ENCODE measurements at regions not wholly inside any gene's neighbourhood (a gene's known extent, or its start where the extent isn't known, plus 50 kb on each side); places are given as distances from the start of the nearest gene placed in this dataset.
"Not testable (repeated sequence)": the region's sequence is repeated elsewhere in the genome, so short reads cannot be mapped to it uniquely, and the experiment has no call there.

DNA sequence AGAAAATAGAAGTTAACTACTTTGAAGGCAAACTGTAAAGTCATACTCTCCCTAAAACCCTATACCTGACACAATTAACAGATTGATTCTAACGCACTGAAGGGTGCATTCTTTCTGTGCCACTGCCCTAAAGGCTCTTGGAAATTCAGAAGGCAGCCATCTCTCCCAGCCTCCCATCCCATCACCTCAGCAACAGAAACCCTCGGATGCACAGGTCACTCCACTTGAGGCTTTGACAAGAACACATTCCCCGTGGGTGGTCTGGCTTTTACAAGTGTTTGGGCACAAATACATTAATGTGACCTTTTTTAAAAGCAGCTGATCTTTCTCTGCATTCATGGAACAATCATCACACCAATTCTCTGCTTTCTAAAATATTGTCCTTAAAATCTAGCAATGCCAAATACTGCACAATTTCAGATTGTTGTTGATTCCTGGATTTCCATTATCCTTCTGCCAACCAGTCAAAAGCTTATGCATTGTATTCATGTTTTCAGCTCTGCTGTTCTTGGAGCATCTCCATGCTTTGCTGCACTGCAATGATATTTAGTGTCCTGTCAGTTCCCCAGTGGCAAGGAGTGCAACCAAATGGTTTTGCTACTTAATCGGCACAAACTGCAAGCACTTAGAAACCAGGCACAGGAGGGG is 175.6 kb downstream of the TMEM161B start:
- no peak for DNase-seq (ENCODE audit: low read depth in 2 of 2)

DNA sequence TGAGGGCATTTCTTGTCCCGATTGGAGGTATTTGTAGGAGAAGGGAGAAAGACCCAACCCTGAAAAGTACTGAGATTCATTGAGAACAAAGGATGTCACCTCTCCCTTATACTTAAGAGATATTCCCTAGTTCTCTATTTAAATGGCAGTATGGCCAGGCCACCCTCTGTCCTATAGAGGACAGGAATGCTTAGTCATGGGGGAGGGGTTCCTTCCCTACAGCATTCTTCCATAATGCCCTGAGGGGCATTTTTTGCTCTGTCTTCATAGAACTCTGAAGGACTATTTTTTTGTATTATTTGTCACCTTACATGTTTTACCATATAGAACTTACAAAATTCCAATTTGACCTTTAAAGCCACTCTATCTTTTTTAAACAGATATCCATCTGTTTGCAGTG is 176.3 kb downstream of the TMEM161B start:
- DNase-seq (ENCODE audit: low read depth in 2 of 2), result no peak

DNA sequence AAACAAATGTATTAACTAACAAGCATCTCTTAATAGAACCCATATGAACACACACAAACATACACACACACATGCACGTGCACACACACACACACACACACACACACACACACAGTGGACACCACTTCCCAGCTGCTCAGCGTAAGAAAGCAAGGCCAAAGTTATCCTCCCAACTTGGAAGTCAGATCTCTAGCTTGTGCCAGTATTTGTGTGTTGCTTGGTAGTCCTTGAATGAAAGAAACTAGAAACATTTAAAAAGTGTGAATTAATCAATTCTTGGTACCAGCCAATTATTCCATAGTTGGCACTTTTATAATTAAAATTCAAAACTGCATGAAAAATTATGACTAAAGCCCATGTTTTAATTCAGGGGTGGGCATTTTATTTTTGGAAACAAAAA is 178.1 kb downstream of the TMEM161B start:
- DNase-seq (ENCODE audit: low read depth in 2 of 2), result no peak

DNA sequence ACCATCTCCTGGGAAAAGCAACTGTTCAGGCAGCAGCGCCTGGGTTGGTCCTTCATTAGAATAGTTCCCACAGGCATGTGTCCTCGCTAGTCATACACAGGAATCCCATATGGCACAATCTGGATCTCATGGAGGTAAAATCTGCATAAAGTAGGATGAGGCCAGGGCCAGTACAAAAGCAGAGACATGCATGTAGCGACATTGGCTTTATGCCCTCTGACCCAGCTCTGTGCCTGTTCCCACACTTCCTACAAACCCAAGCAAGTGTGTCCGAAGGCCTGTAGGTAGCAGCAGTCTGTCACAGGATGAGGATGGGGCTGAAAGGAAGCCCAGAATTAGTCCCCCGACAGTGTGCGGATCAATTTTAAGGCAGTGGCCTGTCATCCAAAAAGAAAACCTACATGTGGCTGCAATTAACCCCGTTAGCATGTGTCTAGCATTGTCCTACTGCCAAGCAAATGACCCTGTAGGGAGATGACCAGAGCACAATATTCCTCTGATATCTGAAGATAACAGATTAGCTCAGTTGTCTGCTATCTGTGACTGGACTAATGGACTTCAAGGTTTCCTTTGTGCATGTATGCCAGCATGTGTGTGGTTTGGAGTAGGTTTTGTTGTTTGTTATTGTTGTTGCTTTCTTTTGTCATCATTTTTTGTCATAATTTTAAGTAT is 178.8 kb downstream of the TMEM161B start:
- DNase-seq (ENCODE audit: low read depth in 2 of 2), result no peak

DNA sequence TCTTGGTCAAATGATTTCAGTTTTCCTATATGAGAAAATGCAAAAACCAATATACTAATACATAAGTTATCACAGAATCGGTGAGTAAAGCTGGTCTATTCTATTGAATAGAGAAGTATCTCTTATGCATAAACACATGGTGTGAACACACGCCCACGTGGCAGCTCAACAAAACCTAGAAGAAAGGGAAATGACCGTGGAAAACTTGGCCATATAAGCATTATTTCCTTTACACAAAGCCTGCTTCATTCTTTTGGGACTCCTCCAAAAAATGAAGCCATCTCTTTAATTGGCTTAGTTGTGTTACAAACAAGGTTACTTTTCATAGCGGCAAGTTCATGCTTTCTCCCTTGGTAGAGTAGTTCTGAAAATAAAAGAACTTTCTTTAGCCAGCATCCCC is 183.2 kb downstream of the TMEM161B start:
- DNase-seq (ENCODE audit: low read depth in 2 of 2), result no peak

DNA sequence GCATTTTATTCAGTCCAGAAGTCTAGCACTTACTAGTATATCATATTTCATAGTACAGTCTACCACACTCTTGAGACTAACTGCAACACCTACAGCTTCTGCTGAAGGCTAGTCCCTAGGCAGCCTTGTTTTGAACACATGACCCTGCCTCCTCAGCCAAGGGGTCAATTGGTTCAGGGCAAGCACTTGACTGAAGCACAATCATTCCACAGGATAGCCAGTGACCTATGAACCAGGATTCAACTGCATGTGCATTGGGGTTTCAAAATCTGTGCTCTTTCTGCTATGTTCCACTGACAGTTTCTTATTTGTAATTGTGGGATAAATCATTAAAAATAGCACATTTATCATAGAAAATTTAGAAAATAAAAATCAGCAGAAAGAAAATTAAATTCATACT is 186.8 kb downstream of the TMEM161B start:
- DNase-seq (ENCODE audit: low read depth in 2 of 2), result no peak

DNA sequence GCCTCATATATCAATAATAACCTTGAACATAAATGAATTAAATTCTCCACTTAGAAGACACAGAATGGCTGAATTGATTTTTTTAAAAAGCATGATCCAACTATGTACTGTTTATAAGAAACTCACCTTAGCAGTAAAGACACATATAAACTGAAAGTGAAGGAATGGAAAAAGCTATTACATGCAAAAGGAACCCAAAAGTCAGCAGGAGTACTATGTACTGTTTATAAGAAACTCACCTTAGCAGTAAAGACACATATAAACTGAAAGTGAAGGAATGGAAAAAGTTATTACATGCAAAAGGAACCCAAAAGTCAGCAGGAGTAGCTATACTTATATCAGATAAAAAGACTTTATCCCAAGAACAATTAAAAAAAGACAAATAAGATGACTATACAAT is 204.8 kb downstream of the TMEM161B start:
- no peak for DNase-seq (ENCODE audit: low read depth in 2 of 2)

DNA sequence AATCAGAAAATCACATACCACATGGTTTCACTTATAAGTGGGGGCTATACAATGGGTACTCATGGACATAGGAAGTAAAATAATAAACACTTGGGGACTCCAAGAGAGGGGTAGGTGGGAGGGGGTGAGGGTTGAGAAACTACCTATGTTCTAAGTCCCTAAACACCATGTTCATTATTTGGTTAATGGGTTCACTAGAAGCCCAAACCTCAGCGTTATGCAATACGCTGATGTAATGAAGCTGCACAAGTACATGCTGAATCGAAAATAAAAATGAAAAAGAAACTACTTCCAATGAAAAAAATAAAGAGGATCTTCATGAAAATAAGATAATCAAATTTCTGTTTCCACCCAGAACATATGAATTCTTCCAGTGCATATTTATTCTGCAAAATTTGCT is 208.5 kb downstream of the TMEM161B start:
- DNase-seq (ENCODE audit: low read depth in 2 of 2), result no peak

DNA sequence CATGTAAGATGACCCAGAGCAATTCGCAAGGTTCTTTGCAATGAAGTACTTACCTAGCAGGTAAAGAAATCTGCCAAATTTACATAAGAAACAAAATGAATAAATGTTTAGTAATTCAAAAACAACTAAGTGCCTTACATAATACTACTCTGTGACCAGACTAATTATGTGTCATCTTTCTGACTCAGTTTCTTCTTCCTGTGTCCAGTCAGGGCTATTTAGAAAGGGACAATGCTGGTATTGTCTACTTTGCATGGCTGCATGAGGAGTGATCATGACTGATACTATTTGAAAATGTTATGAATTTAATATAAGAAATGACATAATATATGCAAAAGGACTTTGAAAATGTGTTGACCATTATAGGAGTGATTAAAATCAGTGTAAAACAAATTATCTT is 210.0 kb downstream of the TMEM161B start:
- DNase-seq (ENCODE audit: low read depth in 2 of 2), result no peak

DNA sequence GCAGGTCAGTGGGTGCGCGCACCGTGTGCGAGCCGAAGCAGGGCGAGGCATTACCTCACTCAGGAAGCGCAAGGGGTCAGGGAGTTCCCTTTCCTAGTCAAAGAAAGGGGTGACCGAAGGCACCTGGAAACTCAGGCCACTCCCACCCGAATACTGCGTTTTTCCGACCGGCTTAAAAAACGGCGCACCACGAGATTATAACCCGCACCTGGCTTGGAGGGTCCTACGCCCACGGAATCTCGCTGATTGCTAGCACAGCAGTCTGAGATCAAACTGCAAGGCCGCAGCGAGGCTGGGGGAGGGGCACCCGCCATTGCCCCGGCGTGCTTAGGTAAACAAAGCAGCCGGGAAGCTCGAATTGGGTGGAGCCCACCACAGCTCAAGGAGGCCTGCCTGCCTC is 216.2 kb downstream of the TMEM161B start:
- DNase-seq (ENCODE audit: low read depth in 2 of 2), result not testable (repeated sequence)

DNA sequence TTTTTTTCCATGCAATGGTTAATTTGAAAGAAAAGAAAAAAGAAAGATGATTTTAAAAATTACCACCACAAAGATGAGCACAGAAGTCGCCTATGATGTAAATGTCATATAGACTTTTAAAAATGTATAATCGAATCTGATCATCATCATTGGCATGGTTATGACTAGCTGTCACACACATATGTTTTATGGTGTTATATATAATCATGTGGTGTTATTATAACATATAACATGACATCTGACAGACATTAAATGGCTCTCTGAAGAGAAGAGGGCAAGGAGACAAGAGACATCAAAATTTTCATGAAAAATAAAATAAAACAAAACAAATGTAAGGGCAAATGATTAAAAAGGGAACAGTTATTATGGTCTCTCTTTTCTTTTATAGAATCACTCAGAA is 217.5 kb downstream of the TMEM161B start:
- no peak for DNase-seq (ENCODE audit: low read depth in 2 of 2)

DNA sequence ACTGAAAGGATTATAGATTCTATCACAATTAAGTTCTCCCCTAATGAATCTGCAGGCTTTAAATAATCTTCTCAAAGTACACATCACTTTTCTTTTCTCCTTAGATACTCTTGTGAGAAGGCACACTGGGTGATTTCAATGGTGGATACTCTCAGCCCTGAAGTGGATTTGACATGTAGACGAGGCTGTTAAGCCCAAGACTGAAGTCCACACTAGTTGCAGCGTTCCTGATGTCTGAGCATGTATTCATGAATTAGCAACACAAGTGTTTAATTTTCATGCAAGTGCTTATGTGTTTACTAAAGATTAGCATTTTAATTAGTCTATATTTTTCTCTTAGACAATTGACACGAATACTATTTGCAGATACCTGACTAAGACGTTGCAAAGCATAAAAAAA is 218.9 kb downstream of the TMEM161B start:
- DNase-seq (ENCODE audit: low read depth in 2 of 2), result no peak

DNA sequence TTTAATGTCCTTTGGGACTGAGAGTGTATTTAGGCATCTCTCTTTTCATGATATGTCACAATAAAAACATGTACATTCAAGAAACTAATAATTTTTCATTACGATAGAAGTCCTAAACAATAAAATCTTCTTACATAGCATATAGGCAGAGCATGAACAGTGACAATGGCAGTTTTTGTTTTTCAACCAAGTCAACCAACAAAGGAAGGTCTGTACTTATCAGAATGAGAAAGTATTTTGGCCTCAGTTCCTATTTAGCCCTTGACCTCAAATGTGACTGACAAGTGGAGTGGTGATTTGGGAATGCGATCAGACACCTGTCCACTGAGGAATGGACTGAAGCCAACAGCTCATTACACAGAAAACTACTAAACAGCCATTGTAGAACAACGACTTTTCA is 219.5 kb downstream of the TMEM161B start:
- DNase-seq (ENCODE audit: low read depth in 2 of 2), result no peak

DNA sequence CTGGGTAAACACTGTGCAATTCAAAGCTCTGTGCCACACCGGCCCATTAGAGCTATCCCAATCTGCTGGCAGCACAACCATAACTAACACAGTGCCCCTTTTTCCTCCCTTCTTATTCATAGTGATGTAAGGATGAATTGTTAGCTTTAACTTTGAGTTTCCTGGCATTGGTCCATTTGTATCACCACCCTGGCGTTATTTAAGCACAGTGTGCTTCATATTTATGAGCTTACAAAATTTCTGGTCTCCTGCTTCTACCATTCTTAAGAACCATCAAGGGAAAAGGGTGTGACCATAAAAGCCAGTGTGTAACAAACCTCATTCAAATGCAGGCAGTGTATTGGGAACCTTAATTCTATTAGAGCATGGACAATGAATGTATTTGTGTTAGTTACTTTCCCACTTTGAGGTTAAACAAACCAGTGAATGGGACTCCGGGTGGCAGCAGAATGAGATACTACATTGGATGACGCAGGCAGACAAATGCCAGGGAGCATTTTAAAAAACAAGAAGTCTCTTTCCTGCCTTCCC is 222.6 kb downstream of the TMEM161B start:
- DNase-seq (ENCODE audit: low read depth in 2 of 2), result no peak

DNA sequence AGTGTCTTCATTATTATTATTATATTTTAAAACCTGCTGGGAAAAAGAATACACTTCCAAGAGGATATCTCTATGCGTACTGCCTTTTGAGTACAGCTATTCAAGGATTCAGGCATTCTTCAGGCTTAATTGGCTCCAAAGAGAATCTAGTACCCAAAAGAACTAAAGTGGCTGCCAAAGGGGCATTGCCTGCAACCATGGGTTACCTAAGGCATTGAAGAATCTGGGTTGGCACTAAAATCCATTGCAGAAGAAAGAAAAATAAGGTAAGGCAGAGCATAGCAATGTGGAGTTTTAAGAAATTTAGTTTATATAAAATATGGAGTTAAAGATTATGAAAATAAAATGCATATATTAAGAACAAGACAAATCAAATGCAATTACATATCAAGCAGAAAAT is 223.5 kb downstream of the TMEM161B start:
- no peak for DNase-seq (ENCODE audit: low read depth in 2 of 2)

DNA sequence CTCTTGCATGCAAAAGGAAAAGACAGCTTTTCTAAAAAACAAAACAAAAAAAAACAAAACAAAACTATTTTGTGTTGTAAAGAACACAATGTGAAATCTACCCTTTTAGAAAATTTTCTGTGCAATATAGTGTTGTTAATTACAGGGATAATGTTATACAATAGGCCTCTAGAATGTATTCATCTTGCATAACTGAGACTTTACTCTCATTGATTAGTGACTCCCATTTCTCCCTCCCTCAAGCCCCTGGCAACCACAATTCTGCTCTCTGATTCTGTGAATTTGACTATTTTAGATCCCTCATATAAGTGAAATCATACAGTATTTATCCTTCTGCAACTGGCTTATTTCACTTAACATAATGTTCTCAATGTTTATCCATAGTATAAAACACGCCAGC is 234.1 kb downstream of the TMEM161B start:
- no peak for DNase-seq (ENCODE audit: low read depth in 2 of 2)

DNA sequence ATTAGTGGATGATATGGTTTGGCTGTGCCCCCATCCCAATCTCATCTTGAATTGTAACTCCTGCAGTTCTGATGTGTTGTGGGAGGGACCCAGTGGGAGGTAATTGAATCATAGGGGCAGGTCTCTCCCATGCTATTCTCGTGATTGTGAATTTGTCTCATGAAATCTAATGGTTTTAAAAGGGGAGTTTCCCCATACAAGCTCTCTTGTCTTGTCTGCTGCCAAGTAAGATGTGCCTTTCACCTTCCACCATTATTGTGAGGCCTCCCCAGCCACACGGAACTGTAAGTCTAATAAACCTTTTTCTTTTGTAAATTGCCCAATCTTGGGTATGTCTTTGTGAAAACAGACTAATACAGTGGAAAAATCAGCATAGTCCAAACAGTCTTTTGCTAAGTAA is 235.5 kb downstream of the TMEM161B start:
- no peak for DNase-seq (ENCODE audit: low read depth in 2 of 2)

DNA sequence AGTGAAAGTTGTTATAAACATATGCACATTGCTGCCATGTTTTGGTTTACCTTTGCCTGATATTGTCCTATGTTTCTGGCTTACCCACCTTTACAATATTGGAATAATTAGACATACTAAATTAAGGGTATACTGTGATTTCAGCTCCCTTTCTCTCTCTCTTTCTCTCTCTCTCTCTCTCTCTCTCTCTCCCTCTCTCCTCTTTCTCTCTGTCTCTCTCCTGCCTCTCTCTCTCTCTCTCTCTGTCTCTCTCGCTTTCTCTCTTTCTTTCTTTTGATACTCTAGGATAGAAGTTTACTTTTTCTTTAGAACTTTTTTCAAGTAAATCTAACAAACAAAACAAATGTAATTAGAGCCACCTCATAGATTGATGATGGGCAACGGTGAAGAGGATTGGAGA is 239.6 kb downstream of the TMEM161B start:
- DNase-seq (ENCODE audit: low read depth in 2 of 2), result no peak

DNA sequence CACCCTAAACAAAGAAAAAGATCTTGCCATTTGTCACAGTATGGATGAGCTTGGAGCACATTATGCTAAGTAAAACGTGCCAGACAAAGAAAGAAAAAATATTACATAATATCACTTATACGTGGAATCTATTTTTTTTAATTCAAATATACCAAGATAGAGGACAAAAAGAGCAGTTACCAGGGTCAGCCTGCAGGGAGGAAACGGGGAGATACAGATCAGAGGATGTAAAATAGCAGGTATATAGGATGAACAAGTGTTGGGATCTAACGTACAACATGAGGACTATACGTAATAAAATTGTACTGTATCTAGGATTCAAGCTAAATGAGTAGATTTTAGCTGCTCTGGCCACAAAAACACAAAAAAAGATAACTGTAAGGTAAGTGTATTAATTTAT is 247.5 kb downstream of the TMEM161B start:
- DNase-seq (ENCODE audit: low read depth in 2 of 2), result no peak

DNA sequence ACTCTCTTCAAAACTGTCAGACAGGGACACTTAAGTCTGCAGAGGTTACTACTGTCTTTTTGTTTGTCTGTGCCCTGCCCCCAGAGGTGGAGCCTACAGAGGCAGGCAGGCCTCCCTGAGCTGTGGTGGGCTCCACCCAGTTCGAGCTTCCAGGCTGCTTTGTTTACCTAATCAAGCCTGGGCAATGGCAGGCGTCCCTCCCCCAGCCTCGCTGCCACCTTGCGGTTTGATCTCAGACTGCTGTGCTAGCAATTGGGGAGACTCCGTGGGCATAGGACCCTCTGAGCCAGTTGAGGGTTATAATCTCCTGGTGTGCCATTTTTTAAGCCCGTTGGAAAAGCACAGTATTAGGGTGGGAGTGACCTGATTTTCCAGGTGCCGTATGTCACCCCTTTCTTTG is 253.7 kb downstream of the TMEM161B start:
- DNase-seq (ENCODE audit: low read depth in 2 of 2), result not testable (repeated sequence)

DNA sequence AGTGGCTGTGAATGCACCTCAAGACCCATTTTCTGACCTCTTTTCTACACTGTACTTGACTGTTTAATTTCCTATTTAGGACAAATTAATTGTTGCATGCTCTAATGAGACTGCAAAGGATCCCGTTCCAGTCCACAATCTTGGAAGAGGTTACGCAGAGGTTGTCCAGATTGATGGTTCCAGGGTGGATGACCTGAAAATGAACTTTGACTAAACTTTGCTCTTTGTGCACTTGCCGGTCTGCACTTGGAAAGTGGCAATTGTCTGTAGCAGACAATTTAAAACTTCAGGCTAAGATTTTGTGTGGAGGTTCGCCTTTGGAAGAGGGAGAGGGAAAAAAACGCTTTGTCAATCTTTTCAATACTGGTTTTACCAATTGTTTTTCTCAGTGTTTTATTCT is 267.8 kb downstream of the TMEM161B start:
- DNase-seq (ENCODE audit: low read depth in 2 of 2), result no peak

DNA sequence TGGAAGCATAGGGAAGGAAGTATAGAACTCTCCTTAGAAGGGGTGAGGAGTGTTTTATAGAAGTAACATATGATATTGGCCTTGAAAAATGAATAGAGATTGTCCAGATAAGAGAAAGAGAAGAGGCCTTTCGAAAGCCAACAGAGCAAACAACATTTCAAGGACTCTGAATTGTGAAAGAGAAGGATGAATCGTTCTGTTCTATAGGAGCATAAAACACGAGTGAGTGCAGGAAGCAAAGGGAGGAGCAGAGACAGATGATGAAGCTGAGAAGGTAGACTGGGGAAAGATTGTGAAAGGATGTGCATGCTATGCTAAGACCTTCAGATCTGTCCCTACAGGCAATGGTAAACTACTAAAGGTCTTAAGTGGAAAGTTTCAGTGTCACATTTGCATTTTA is 271.0 kb downstream of the TMEM161B start:
- no peak for DNase-seq (ENCODE audit: low read depth in 2 of 2)

DNA sequence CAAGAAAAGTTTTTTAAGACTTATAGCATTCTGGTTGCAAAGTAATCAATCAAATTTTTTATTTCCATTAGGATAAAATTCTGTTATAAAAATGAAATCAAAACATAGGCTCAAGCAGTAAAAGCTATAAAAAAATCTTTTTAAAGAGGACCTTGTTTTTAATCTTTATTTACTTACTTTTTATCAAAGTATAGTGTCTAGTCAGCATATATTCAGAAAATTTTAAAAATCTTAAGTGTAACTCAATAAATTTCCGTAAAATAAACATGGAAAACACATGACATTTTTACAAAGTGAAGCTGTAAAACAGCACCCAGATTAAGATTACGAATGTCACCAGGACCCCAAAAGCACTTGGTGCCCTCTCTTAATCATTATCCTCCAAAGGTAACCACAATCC is 302.4 kb downstream of the TMEM161B start:
- DNase-seq (ENCODE audit: low read depth in 2 of 2), result no peak

DNA sequence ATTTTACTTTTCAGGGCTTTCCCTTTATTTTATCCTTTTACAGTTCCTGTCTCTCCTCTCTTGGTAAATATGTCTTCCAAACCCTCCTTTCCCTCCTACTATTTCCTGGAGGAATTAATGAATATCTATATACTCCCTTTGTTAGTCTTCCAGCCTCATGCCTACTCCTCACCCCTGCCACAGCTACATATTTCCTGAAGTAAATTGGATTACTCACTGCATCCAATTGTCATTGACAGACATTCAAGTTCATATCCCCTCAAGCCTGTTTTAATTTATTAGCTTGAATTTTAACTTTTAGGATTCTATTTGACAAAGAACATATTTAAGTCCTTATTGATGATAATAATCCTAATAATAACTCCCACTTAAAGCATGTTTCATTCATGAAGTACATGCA is 314.5 kb downstream of the TMEM161B start:
- no peak for DNase-seq (ENCODE audit: low read depth in 2 of 2)
